DOHH2 (cell line): ENCODE measurements at regions not wholly inside any gene's neighbourhood (a gene's known extent, or its start where the extent isn't known, plus 50 kb on each side); places are given as distances from the start of the nearest gene placed in this dataset.

ENCODE experiments used
- CTCF ChIP-seq: fragments of 200-600 bp; sonication (generic); IDR thresholded peaks from one replicate; pipeline ENCODE4 v1.5.1; 2014; ENCODE audit warnings: antibody characterized with exemption, mild to moderate bottlenecking, low read depth, low read length; ENCODE audit not compliant: poor library complexity, severe bottlenecking
- EZH2phosphoT487 ChIP-seq: fragments of 200-600 bp; sonication (generic); IDR thresholded peaks from 2 replicates; pipeline ENCODE4 v1.6.1; 2017; ENCODE audit warnings: borderline replicate concordance, mild to moderate bottlenecking, antibody characterized with exemption, low read length, moderate library complexity, mixed read lengths

DNA sequence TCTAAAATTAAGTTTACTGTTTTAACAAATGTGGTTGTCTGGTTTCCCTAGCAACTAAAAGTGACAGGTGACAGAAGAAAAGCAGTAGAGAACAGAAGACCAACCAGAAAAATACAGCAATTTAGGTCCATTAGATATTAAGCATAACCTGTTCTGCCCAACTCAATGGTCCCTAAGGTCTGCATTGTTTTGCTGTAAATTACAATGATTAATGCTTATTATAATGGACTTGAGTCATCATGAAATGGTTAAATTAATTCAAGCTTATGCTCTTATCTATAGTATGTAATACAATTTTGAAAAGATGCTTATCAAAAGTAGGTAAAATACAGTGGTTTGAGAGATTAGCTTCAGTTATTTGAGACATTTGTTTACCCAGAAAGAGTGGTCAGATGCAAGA, 378.0 kb downstream of the GRB14 start:
- TF ChIP-seq CTCF (no peak), EZH2phosphoT487 (no peak)
